GM20431 (cell line): ENCODE measurements at regions not wholly inside any gene's neighbourhood (a gene's known extent, or its start where the extent isn't known, plus 50 kb on each side); places are given as distances from the start of the nearest gene placed in this dataset.
"Not testable (repeated sequence)": the region's sequence is repeated elsewhere in the genome, so short reads cannot be mapped to it uniquely, and the experiment has no call there.

Experiments
- in situ Hi-C: fragments of 300-500 bp; cut with MseI, MboI; formaldehyde crosslinking; loops from one replicate; pipeline ENCODE4 v1.15.0; 2020; ENCODE audit warnings: low sequenced_read_pairs; ENCODE audit not compliant: unreplicated experiment

- in situ Hi-C loops, result not testable (repeated sequence)
Observed at GRCh38 chr5:158193395-158193794, 334.4 kb upstream of the CLINT1 start.

GRCh38 chr5:158180407-158180806, 321.5 kb upstream of the CLINT1 start:
- in situ Hi-C loops, result no loop called here

GRCh38 chr5:158179271-158179670, 320.3 kb upstream of the CLINT1 start:
- in situ Hi-C loops, result no loop called here

DNA sequence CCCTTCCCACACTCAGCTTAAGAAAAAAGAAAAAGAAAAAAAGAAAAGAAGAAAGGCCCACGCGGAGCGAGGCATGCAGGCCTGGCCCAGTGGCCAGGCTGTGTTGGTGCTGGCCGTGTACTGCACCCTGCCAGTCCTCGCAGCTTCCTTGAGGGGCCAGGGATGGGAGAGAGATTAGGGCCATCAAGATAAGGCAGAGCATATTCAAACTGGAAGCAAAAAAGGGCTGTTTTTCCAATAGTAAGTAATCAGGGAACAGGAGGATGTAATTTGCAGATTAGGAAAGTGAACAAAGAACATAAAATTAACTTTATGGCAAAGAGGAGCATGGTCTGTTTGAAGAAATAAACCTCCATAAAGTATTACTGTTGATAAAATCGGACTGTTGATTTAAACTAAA, 319.6 kb upstream of the CLINT1 start:
- in situ Hi-C loops, result no loop called here

DNA sequence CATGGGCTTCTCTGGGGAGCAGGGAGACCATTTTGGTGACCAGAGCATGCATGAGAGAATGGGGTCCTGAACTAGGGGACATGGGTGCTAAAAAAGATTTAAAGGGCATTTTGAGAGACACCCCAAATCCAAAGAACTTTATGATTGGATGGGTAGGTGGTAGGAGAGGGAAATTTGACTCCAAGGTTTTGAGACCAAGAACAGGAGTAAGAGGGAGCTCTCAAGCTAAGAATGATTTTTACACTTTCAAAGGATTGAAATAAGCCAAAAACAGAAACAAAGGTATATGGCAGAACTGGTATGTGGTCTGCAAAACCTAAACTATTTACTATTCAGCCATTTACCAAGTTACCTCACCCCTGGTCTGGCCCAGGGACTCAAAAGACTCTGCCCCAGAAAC, 318.2 kb upstream of the CLINT1 start:
- in situ Hi-C loops, result no loop called here

- in situ Hi-C loops, result no loop called here
Observed at GRCh38 chr5:158175934-158176481, 317.1 kb upstream of the CLINT1 start.

DNA sequence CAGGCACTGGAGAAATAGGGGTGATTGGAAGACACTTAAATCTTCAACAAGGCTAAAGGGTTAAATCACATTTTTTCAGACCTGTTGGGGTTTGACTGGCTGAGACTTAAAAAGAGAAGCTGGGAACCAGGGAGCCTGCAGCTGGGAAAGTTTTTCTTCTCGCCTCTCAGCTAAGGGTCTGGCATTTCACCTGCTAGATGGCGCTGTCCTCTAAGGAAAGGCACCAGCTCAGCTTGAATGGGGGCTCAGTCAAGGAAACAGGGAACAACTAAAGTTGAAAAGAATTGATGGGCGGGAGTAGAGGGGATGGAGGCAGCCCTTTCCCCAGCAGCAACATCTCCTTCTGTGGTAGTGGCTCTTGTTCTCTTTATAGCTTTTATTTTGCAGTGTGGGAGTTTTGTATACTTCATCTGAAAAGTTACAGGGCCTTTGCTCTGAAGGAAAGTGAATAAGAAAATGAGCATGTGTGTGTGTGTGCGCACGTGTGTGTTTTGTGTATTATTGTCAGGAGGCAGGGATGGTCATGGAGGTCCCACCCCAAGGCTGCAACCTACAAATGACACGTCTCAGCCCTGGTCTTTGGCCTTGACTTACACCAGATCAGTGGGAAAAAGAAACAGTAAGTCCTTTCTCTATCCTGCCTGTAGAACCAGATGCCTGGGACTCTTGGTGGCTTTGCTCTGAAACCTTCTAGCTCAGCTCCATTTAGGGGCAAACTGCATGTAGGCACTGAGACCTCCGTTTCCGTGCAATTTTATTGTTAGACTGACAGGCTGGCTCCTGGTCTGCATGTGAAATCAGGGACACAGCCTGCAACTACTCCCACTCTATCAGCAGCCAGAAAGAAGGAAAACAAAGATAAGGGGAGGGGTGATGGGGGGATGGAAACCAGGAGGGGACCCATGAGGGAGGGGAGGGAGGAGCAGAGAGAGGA, 316.2 kb upstream of the CLINT1 start:
- in situ Hi-C loops, result loop anchor here (25.0 kb wide), 2 partner anchors 512 to 962 kb away; no protein-coding TSS in a partner anchor

DNA sequence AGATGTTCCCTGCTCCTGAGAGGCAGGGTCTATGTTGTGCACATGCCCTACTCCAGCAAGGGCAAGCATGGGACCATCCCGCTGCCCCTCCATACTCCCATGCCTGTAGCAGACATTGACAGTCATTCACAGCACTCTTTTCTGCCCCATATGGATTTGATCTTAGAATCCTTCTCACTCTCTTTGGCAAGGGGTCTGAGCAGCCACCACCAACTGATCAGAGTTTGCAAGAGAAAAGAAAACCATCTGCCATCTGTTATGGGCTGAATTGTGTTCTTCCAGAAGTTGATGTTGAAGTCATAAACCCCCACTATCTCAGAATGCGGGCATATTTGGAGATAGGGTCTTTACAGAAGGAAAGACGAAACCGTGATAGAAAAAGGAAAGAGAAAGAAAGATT, 315.1 kb upstream of the CLINT1 start:
- in situ Hi-C loops, result loop anchor here (25.0 kb wide), 2 partner anchors 513 to 963 kb away; no protein-coding TSS in a partner anchor

- in situ Hi-C loops, result loop anchor here (25.0 kb wide), 2 partner anchors 515 to 965 kb away; no protein-coding TSS in a partner anchor
Observed at GRCh38 chr5:158172005-158172404, 313.1 kb upstream of the CLINT1 start.

DNA sequence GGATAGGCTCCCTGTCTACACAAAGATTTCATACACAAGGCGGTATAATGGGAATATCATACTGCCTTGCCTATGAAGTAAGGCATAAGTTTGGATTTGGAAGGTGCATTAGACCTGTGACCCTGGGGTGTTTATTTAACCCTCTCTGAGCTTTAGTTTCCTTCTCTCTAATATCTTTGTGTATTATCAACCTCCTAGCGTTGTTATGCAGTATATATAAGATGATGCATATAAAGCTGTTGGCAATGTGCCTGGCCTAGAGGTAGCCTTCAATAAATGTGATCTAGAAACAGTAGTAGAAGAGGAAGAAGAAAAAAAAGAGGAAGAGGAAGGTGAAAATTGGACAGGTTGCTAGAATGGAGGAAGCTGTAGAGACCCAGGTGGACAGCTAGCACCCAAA, 311.6 kb upstream of the CLINT1 start:
- in situ Hi-C loops, result loop anchor here (25.0 kb wide), 2 partner anchors 517 to 967 kb away; no protein-coding TSS in a partner anchor

DNA sequence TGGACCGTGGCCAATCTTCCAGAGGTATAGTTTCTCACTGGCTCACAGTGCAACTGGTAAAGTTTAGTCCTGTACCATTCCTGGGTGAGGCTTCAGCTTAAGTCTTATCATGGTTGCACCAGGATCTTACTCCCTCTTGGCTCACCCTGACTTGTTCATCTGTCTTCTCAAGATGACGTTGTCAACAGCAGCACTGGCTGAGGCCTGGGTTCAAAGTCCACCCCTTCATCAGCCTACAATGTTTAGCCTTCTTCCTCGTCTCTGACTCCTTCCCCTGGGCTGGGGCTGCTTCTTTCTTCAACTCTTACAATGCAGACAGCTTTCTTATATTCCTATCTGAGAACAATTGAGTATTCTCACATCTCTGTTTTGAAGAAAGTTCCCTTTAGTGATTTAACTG, 311.1 kb upstream of the CLINT1 start:
- in situ Hi-C loops, result loop anchor here (25.0 kb wide), 2 partner anchors 517 to 967 kb away; no protein-coding TSS in a partner anchor

DNA sequence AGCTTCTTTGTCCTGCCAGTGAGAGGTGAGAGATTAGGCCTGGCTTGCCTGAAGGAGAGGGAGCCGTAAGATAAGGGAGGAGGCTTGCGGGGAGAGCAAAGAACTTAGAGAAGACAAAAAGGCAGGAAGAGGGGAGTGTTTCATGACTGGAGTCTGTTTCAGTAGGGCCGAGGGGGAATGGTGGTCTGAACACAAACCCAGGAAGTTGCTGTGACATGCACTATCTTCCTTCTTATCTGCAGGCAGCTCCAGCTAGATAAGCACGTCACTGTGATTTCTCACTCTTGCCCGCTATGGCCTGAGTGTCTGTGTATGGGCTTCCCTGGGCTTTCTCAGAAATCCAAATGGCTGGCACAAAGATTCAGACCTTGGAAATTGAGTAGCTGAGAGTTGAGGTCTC, 307.5 kb upstream of the CLINT1 start:
- in situ Hi-C loops, result loop anchor here (25.0 kb wide), 2 partner anchors 521 to 971 kb away; no protein-coding TSS in a partner anchor

DNA sequence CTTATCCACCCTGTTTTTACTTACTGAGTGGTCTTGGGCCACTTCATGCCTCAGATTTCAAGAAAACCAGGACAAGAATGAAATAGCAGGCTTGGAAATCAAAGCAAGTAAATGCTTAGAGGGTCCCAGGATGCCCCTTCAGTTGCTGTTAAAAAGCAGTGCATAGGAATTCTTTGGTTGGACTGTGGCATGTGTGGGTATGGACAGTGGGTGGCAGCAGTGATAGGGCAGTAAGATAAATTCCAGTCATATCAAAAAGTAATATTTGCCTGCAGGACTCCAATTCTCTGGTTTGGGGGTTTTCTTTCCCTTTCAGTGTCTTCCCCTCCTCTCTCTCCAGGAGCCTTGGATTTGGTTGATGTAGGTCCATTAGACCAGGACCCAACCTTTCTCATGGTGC, 306.7 kb upstream of the CLINT1 start:
- in situ Hi-C loops, result loop anchor here (25.0 kb wide), 2 partner anchors 522 to 972 kb away; no protein-coding TSS in a partner anchor

DNA sequence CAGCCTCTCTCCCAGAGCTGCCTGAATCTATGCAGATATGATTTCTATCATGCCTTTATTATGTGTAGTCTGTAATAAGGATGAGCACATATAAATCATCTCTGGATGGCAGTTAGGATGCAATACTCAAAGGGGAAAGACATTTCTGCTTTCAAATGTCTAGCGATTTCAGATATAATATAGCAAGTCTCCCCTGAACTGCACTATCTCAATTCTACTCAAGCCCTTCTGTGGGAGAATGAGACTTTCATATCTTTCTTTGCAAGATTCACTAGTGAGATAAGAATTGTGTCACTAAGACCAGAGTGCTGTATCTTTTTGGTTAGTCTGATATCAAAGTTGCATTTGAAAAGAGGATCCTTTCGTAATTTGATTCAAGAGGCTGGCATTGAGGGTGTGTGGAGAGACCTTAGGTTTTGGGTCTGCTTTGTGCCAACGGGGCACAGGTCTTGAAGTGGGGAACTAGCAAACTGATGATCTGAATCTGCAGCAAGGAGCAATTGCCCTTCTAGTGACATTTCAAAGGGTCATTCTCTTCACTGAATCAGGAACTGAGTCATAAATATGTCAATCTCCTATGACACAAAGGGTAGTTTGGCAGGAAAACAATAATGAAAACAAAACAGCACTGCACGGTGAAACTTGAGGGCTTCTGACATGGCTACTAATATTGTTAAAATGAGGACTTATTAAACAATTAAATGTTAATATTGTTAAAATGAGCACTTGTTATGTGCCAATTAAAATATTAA, 305.5 kb upstream of the CLINT1 start:
- in situ Hi-C loops, result loop anchor here (25.0 kb wide), 2 partner anchors 523 to 973 kb away; no protein-coding TSS in a partner anchor

GRCh38 chr5:158163451-158164295, 304.7 kb upstream of the CLINT1 start:
- in situ Hi-C loops, result loop anchor here (25.0 kb wide), 2 partner anchors 524 to 974 kb away; no protein-coding TSS in a partner anchor

DNA sequence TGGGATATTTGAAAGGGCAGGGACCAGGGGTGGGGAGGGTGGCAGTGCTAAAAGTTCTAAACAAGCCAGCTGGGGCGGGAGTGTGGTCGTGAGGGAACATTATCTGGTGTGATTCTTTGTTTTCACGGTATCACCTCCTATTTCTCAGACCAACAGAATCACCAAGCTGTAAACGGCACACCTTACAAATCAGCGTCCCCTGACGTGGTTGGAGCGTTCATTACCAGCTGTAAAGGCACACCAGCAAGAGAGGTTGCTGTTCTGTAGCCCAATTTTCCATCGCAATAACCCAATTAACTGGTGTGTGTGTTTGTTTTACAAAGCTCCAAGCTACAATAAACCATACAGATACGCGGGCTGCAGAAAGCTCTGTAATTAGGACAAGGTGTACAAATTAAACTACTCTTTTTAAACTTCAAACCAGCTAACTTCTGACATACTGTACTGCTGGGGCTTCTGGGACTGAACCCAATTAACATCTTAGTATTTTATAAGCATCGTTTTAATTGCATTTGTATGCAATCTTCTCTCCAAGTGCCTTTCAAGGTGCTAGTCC, 303.6 kb upstream of the CLINT1 start:
- in situ Hi-C loops, result loop anchor here (25.0 kb wide), 2 partner anchors 525 to 975 kb away; no protein-coding TSS in a partner anchor

DNA sequence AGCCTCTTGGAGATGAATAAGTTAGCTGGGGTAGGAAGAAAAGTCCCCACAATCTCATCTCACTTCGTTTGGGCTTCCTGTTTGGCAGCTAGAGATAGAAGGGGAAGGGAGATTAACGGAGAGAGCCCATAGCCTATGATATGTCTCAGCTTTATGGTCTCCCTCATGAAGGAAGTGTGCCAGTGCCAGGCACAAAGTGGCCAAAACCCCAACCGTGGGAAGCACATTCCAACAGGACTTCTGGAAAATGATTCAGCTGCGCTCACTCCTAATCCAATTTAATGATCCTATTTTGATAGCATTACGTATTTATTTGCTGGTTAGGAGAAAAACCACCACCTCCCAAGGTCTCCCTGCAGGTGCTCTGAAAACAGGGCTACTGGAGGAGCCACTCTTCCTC, 303.1 kb upstream of the CLINT1 start:
- in situ Hi-C loops, result loop anchor here (25.0 kb wide), 2 partner anchors 525 to 975 kb away; no protein-coding TSS in a partner anchor

DNA sequence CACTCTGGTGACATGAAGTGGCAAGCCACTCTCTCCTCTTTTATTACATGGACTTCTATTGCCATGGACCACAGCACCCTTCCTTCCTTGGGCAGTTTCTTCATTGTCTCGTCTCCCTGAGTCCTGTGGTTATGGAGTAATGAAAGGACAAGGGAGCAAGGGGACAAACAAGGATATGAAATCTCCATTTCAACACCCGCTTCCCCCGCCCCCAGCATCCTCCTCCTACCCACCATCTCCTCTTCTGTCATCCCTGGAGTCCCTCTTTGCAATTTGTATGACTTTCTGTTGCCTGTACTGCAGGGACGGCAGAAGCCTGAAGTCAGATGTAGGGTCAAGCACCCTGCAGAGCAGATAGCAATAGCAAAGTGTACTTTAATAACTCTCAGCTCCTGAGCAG, 300.7 kb upstream of the CLINT1 start:
- in situ Hi-C loops, result loop anchor here (25.0 kb wide), 2 partner anchors 528 to 978 kb away; no protein-coding TSS in a partner anchor
